Jurkat, Clone E6-1 (cell line): ENCODE measurements at regions not wholly inside any gene's neighbourhood (a gene's known extent, or its start where the extent isn't known, plus 50 kb on each side); places are given as distances from the start of the nearest gene placed in this dataset.

Source experiments
- DNase-seq: peaks from one replicate; pipeline ENCODE4 v3.0.0-alpha.2; 2011; ENCODE audit warnings: low read depth, low spot score
- H3K4me3 ChIP-seq: 2 replicates; pipeline ENCODE4 v1.5.1; 2011; ENCODE audit warnings: mild to moderate bottlenecking, low read length, control low read depth, moderate library complexity

DNA sequence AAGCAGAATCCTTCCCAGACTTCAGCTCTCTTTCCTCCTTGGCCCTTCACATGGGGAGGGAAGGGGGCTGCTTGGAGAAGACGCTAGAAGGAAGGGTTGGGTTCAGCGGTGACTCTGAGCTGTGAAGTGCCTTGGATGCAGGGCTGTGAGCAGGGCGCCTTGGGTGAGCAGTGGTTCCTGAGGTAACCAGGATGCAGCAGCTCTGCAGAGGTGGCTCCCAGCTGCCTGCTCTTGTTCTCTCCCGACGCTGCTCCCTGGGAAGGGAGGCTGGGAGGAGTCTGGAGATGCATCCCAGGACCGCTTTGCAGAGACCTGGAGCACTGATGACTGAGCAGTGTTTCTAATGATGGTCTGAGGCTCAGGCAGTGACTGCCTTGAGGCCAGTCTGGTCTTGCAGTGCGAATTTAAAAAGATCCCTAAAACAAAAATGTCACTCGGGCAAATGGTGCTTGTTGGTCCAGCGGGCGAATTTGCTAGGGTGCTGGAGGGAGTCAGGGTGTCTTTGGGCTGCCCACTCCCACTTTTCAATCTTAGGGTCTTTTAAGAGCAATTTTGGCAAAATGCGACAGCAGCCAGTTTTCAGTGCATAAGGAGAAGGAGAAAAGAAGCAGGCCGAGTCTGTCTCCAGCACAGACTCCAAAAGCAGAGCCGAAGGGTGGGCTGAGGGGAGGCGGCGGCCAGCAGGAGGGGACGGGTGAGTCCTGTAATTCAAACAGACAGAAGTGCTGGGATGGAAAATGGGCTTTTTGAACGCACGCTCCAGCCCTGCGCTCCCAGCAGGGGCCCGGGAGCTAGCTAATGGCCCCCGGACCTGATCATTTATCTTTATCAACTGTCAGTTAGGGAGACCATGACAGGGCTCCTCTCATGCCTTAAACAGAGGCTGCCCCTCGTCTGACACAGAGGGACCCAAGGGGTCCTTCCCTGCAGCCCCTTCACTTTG, 191.2 kb upstream of the SHH start:
- H3K4me3 ChIP-seq, result no peak overlapping the region
- no peak for DNase-seq

DNA sequence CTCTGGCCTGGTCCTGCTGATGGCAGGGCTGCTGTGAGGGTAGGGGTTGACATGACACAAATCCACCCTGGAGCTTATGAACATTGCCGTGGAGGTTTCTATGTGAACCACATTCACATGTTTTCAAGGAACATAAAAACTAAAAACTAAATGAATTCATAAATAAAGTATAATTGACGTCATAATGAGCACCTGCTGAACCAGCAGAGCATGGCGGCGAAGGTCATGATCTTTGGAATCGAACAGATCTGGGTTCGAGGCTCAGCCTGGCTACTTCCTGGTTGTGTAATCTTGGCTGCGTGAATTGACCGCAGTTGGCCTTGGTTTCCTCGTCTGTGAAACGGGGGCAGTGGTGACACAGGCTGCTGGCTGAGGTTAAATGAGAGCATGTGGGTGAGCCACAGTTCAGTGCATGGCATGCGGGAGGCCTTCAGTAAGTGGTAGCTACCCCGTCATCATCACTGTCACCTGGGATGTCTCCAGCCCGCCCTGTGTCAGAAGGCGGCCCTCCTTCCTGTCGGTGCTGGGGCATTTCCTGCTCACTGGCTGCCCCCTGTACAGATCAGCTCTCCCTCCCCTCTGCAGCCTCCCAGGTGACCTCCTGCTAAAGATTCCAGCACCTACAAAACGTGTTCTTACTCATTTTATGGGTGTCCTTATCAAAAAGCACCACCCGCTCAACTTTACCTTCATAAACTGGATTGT, 190.3 kb upstream of the SHH start:
- DNase-seq, result no peak
- H3K4me3 ChIP-seq, result no peak overlapping the region

DNA sequence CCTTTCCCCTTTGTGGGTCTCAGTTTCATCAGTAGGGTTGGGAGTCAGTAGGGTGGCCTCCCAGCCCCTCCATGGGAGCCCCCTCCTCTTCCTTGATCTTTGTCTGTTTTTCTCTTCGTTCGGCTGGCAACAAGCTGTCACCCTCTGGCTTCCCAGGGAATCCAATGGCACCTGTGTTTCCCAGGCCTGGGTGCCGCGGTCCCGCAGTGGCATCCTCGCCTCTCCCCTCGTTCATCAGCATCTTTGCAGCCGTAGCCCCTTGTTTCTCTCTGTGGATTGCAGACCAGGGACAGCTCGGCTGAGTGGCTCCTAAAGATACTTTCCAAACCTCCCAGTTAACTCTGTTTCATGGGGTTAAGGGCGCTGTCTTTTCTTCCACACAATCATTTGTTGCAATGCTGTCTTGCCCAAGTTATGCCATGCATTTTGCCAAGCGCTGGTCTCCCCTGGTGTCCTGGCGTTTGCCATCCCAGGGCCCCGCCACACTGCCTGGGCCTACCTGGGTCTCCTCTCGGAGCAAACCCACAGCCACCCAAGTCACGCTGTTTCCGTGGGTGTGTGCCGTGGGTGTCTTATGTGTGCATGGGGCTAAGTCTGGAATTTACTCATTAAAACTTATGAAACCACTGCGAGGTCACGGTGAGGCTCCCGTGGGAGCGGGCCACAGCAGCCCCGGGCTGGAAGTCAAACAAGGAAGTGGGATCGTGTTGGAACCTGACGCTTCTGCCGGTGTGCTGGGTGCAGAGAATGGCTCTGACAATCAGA, 189.4 kb upstream of the SHH start:
- no peak for DNase-seq

DNA sequence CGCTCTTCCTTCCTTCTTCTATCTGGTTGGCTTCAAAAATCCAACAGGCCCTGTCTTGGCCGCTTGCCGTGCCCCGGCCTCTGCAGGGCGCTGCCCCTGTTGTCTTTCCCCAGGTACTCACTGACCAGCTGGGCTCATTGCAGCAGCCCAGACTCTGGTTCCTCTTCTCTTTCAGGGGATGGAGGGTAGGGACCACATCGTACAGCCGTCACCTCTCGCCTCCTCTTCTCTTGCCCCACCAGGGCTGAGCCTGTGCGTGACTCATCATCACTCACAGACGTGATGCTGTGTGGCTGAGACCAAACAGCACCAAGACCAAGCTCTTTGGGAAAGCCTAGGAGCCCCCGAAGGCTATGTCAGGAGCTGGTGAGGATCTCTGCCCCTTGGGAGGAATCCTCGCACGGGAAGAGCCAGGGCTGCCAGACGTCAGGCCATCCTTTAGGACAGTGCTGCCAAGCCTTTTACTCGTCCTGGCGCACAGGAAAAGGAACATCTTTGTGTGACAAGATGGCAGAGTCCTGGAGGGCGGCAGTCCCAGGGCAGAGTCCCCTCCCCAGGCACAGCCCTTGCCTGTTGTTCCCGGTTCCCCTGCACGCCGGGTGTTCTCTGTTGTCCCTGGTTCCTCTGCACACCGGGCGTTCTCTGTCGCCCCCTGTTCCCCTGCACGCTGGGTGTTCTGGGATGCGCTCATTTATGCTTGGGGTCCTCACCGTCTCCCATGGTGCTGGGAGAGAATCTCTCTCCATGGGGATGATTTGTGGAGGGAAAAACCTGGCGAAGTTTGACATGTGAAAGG, 188.5 kb upstream of the SHH start:
- no peak for DNase-seq
- no peak overlapping the region for H3K4me3 ChIP-seq

More for the DNA sequence above, 189.4 kb upstream of the SHH start:
- H3K4me3 ChIP-seq, result no peak overlapping the region

DNA sequence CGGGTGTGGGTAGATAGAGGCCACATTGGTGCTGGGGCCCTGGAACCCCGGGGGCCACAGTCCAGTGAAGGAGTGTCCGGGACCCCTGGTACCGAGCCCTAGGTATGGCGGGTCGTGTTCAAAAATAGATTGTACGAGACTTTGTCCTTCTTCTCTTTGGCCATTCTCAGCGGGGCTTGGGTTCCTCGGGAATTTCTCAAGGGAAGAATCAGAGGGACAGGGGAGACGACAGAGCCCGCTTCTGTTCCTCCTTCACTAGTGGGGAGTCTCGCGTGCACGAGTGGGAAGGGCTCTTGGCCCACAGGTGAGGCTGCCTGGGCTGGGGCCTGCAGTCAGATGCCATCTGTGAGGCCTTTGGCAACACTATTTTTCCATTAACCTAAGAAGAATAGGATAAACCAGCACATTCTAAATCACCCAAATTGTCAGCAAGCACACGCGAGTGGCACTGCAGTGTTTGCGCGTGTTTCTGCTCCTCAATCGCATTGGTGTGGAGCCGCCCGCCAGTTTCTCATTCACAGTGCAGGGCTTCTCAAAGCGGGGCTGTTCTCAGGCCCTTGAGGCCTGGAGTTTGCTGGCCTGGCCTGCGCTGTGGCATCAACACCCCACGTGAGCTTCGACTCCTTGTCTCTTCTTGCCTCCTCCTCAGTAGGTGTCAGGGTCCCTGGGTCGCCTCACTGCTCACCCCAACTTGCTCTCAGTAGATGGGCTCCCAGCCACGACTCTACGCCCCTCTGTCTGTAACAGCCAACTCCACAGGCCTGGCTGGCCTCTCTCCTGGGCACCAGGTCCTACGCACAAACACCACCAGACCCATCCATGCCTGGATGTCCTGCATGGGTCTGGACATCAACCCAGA, 187.6 kb upstream of the SHH start:
- no peak overlapping the region for H3K4me3 ChIP-seq
- DNase-seq, result no peak

DNA sequence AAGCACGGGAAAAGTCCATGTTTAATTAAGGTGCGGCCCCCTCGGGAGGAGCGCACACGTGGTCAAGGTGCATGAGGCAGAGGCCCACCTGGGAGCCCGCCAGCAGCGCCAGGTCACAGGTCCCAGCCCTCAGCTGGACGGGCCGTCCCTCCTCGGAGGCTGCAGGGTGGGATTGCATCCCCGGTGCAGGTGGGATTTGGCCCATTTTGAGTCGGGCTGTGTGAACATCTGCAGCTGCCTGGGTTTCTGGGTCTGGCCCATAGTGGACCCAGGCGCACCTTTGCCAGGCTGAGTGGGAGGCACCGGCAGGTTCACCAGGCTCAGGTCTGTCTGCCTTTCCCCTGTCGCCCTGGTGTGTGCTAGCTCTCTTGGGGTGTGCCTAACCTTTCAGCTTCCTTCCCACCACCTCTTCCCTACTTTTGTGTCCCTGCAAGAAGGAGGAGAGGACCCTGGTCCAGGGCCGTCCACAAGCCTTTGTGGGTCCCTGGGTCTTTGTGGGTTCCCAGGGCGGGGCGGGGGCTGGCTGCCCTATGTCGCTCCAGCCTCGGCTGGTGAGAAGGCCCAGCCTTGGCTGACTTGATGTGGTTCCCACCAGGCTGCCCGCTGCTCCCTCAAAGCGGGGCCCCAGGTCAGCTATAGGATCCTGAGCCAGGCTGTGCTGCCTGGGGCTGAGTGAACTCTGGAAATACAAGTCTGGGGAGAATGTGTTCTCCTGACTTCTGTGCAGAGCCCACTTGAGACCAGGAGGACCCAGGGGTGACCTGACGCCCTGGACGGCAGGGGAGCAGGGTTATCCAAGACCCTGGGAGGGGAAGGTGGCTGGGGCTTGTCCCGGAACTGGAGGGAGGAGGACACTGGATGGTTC, 186.7 kb upstream of the SHH start:
- DNase-seq, result no peak
- H3K4me3 ChIP-seq, result no peak overlapping the region

DNA sequence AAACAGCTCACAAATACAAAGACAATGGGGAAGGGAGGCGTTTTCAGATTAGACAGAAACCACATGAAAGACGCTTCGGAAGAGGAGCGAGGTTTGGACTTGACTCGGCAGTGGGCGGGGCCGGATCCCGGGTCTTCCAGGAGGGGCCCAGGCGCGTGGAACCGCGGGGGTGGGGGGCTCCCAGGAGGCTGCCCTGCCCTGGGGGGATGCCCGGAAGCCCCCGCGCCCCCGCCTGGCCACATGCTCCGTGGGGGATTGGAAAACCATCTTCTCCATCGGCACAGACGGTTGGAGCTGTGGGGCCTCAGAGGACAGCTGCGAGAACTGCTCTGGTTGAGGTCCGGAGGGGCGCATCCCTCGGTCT, 186.0 kb upstream of the SHH start:
- peak; percentile 71 for DNase-seq
- H3K4me3 ChIP-seq, result no peak overlapping the region; the same call in 1 of the 2 replicates

DNA sequence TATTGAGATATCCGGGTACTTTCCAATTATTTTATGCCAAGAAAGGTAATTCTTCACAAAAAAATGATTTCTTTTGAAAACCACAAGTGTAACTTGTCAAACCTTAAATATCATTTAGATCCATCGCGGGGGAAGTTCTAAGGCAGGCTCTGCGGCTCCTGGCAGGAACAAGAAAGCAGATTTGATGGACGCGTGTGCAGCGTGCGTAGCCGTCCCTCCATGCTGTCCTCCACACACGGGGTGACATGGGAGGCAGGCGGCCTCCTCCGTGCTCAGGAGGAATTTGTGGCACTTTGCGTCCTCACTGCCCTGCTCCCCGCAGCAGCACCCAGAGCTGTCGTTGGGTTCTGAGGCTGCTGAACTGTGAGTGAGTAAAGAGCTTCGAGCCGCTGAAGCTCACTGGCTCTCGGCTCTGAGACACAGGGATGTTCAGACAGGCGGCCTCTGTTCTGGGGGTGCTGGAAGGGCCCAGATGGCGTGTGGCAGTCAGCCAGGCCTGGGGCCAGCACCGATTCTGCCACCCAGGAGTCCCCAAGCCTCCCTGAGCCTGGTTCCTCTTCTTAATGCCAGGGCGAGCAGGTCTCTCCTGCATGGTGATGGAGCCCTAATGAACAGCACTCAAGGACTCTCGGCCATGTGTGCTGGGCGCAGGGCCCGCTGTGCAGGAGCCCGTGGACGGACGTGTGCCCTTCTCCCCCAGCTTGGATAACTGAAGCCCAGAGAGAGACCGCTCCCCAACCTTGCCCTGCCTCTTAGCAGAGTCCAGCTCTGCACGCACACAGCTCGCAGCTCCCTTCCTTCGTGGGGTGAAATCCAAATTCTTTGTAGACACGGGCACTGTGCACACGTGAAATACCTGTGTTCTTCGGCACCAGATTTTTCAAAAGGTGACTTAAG, 185.4 kb upstream of the SHH start:
- H3K4me3 ChIP-seq, result no peak overlapping the region; the same call in 1 of the 2 replicates
- no peak for DNase-seq

DNA sequence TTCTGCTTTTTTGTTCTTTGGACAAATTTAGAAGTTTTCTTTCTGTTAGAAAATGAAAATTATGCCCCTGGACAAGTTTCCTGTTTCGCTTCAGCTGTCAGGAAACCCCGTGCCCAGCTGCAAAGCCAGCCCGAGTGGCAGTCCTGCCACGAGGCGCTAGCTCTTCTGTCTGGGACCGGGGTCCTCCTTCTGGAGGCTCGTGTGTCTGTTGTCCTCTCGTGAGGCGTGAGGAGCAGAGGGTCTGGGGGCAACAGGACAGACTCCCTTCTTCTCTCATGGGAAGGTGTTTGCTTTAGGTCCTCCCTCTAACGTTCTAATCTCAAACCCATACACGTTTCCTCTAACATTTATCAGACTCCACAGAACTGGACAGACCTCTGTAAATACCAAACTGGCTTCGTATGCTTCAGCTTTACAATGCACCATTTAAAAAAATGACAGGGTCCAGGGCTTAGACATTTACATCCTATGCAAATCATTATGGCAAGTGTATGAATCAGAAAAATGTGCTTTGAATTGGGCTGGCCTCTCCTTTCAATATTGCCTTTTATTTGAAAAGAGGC, 184.5 kb upstream of the SHH start:
- DNase-seq, result no peak
- no peak overlapping the region for H3K4me3 ChIP-seq

DNA sequence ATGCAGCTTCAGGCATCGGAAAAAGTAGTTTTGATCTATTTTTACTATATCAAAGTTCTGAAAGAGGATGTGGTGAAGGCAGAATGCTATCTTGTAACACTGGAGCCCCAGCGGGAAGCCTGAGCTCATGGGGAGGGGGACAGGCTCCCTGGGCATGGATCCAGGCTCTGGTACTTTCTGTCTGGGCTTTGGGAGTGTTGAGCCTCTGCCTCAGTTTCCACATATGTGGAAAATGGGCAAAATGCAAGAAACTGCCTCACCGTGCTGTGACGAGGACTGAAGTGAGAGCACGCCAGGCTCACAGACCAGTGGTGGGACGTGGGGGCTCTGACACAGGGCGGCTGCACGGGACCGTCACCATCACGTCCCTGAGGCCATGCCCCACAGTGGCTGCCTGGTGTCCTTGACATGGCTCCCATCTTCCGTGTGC, 182.9 kb upstream of the SHH start:
- DNase-seq, result peak; percentile 69
- H3K4me3 ChIP-seq, result 0 out of 2 replicates have a peak overlapping the region, but pooled peaks have one; percentile 13

DNA sequence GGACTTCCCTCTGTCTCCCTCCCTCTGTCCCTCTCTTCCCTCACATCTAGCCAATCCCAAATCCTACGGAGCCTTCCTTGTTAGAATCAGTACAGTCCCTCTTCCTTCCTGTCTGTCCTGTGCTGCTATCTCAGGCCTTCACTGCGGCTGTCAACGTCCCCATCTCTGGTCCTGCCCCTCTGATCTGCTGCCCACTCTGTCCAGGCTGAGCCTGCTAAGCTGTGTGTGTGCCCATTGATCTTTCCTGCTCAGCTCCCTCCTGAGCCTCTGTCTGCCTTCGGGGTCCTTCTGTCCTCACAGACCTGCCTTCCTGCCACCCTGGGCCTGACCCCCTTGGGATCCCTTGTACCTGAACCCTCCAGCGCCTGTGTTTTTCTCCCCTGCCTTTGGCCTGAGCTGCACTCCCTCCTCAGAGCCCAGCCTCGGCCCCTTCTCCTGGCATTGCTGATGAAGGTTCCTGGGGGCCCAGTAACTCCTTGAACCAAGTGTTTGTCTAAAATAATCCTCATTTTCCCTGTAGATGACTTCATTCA, 182.1 kb upstream of the SHH start:
- DNase-seq, result no peak
- no peak overlapping the region for H3K4me3 ChIP-seq

DNA sequence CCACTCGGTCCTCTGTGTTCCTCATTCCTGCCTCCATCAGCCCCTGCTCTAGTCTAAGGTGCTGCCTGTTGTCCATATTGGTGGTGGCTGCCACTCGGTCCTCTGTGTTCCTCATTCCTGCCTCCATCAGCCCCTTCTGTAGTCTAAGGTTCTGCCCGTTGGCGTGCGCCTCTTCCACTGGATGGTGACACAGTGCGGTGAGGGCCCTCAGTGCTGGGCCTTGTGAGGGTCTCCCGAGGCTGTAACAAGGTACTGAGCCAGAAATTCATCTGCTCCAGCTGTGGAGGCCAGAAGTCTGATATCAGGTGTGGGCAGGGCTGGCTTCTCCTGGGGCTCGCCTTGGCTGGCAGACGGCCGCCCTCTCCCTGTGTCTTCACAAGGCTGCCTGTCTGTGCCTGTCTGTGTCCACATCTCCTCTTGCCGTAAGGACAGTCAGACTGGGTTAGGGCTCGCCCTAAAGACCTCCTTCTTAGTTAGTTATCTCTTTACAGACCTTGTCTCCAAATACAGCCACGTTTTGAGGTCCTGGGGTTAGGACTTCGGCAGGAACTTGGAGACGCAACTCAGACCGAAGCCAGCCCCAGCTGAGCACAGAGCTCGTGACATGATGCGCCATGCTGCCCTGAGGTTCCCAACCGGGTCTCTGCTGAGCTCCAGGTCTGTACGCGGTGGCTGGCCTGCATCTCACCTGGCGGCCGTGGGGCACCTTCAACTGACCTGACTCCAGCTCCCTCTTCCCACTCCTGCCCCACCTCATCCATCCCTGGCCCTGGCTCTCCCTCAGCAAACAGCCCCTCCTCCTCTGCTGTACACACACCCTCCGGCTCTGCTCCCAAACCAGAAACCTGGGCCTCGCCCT, 181.4 kb upstream of the SHH start:
- no peak for DNase-seq
- no peak overlapping the region for H3K4me3 ChIP-seq

DNA sequence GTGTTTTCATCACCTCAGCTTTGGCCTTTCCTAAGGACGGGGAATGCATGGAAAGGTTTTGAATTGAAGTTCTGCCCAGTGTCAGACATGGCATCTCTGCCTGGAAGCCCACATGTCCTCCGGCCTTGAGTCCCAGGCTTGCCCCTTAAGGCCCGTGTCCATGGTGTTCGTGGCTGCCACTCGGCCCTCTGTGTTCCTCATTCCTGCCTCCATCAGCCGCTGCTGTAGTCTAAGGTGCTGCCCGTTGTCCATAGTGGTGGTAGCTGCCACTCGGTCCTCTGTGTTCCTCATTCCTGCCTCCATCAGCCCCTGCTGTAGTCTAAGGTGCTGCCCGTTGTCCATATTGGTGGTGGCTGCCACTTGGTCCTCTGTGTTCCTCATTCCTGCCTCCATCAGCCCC, 180.7 kb upstream of the SHH start:
- DNase-seq, result no peak
- H3K4me3 ChIP-seq, result no peak overlapping the region

DNA sequence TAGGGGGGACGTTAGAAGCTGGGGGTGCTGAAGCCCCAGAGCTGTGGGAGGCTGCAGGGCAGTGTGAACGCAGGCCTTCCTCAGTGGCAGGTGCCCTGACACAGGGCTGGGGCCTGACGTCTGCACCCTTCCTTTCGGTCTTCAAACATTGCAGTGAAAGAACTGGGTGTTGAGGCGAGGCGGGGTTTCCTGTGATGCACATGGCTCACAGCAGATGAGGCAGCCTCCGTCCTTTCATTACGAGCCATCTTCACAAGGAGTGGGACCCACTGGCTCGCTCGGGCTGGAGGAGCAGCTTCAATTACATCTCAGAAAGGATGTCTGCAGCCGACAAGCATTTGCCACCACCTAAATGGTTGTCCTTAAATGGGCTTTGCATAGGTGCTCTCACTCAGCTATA, 180.3 kb upstream of the SHH start:
- no peak overlapping the region for H3K4me3 ChIP-seq
- DNase-seq, result no peak

DNA sequence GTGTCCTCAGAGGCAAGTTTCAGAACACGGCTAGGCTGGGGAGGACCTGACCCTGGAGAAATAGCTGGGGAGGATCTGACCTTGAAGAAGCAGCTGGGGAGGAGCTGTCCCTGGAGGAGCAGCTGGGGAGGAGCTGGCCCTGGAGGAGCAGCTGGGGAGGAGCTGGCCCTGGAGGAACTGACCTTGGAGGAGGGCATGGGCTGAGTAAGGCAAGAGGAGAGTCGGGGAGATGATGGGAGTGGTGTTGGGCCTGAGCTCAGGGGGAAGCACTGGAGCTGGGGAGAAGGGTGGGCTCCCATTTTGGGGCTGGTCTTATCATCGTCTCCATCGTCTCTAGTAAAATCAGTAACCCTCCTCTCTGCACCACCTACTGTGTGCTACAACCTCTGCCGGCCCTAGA, 179.8 kb upstream of the SHH start:
- H3K4me3 ChIP-seq, result no peak overlapping the region
- no peak for DNase-seq
